ENCODE measurements at regions not wholly inside any gene's neighbourhood (a gene's known extent, or its start where the extent isn't known, plus 50 kb on each side); places are given as distances from the start of the nearest gene placed in this dataset.

DNA sequence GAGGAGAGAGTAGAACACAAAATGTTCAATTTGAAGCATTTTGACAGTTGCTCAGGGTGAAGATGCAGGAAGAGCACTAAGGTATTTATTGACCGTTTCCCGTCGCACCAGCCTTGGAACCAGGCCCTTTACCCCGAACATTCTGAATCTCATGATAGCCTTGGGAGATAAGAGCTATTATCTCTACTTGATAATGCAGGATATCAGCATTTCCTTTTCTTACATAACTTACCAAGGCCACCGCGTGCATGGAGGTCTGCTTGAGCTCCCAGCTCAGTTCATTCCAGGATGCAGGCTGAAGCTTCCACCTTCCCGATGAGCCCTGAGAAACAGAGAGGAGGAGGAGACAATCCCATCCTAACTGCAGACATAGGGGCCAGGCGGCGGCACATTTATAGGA is 324.2 kb upstream of the COBL start:
- TF ChIP-seq, protein P1, sequence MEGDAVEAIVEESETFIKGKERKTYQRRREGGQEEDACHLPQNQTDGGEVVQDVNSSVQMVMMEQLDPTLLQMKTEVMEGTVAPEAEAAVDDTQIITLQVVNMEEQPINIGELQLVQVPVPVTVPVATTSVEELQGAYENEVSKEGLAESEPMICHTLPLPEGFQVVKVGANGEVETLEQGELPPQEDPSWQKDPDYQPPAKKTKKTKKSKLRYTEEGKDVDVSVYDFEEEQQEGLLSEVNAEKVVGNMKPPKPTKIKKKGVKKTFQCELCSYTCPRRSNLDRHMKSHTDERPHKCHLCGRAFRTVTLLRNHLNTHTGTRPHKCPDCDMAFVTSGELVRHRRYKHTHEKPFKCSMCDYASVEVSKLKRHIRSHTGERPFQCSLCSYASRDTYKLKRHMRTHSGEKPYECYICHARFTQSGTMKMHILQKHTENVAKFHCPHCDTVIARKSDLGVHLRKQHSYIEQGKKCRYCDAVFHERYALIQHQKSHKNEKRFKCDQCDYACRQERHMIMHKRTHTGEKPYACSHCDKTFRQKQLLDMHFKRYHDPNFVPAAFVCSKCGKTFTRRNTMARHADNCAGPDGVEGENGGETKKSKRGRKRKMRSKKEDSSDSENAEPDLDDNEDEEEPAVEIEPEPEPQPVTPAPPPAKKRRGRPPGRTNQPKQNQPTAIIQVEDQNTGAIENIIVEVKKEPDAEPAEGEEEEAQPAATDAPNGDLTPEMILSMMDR (IDR thresholded peaks at IDR 0.05) = no peak
- TF ChIP-seq POLR2A (IDR thresholded peaks at IDR 0.05) = no peak
